SK-N-MC (cell line): ENCODE measurements at regions not wholly inside any gene's neighbourhood (a gene's known extent, or its start where the extent isn't known, plus 50 kb on each side); places are given as distances from the start of the nearest gene placed in this dataset.

Experiments used
- EZH2 ChIP-seq: fragments of 200-600 bp; sonication (generic); IDR thresholded peaks from one replicate; pipeline ENCODE4 v1.6.1; 2017; ENCODE audit warnings: antibody characterized with exemption
- FOXP2 ChIP-seq: optimal IDR thresholded peaks from 2 replicates; pipeline ENCODE3; 2011; ENCODE audit warnings: mild to moderate bottlenecking, moderate library complexity; ENCODE audit not compliant: insufficient read depth; ENCODE audit errors: extremely low read length, control extremely low read depth
- POLR2AphosphoS5 ChIP-seq: IDR thresholded peaks from 2 replicates; pipeline ENCODE4 v1.6.1; 2012; ENCODE audit warnings: mild to moderate bottlenecking, low read depth, low read length, borderline replicate concordance

DNA sequence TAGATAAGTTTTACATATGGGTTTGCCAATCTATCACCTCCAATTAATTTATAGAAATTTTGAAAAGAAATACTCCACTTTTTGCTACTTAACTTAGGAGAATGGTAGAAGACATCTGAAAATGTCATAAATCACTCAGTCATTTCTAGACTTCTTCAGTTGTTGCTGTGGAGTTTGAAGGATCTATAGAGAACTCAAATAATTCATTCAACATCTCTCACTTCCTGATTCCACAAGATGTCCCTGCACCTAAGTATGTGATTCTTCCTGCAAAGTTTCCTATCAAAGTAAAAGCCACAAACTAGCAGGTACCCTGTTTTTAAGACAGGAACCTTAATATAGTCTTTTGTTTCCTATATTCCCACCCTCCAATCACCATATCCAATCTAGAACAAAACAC lies 297.1 kb upstream of the ATP10B start:
- TF ChIP-seq EZH2, result no peak
- TF ChIP-seq FOXP2, result no peak
- no peak for TF ChIP-seq POLR2AphosphoS5
